Neutrophil (primary cell): ENCODE measurements at regions not wholly inside any gene's neighbourhood (a gene's known extent, or its start where the extent isn't known, plus 50 kb on each side); places are given as distances from the start of the nearest gene placed in this dataset.

Experiments used
- H3K27ac ChIP-seq: fragments of 200-600 bp; sonication (generic); 2 replicates; pipeline ENCODE4 v1.5.1; 2016; ENCODE audit warnings: mild to moderate bottlenecking, moderate library complexity
- H3K27me3 ChIP-seq: fragments of 200-600 bp; sonication (generic); 2 replicates; pipeline ENCODE4 v1.6.0; 2016; ENCODE audit warnings: mild to moderate bottlenecking
- H3K36me3 ChIP-seq: fragments of 200-600 bp; sonication (generic); 2 replicates; pipeline ENCODE4 v1.5.1; 2017
- H3K4me1 ChIP-seq, 2 experiments: fragments of 200-600 bp in 1 of 2; sonication (generic) in 1 of 2; 1 replicate in 1 of 2; 2 replicates in 1 of 2; pipeline versions ENCODE4 v1.5.1 to v1.6.1; 2013 to 2016; ENCODE audit warnings: low read depth in 1 of 2, low read length in 1 of 2, mild to moderate bottlenecking in 1 of 2, moderate library complexity in 1 of 2; ENCODE audit not compliant: control insufficient read depth in 1 of 2, insufficient read depth in 1 of 2
- H3K4me3 ChIP-seq, 2 experiments: fragments of 200-600 bp in 1 of 2; sonication (generic) in 1 of 2; 1 replicate in 1 of 2; 2 replicates in 1 of 2; pipeline ENCODE4 v1.5.1; 2013 to 2016; ENCODE audit warnings: low read depth in 1 of 2, low read length in 1 of 2, mild to moderate bottlenecking in 1 of 2, moderate library complexity in 1 of 2
- H3K9me3 ChIP-seq: fragments of 200-600 bp; sonication (generic); 2 replicates; pipeline ENCODE4 v1.5.1; 2016
- CTCF ChIP-seq: fragments of 200-600 bp; sonication (generic); IDR thresholded peaks from 2 replicates; pipeline ENCODE4 v1.5.1; 2016; ENCODE audit warnings: antibody characterized with exemption

DNA sequence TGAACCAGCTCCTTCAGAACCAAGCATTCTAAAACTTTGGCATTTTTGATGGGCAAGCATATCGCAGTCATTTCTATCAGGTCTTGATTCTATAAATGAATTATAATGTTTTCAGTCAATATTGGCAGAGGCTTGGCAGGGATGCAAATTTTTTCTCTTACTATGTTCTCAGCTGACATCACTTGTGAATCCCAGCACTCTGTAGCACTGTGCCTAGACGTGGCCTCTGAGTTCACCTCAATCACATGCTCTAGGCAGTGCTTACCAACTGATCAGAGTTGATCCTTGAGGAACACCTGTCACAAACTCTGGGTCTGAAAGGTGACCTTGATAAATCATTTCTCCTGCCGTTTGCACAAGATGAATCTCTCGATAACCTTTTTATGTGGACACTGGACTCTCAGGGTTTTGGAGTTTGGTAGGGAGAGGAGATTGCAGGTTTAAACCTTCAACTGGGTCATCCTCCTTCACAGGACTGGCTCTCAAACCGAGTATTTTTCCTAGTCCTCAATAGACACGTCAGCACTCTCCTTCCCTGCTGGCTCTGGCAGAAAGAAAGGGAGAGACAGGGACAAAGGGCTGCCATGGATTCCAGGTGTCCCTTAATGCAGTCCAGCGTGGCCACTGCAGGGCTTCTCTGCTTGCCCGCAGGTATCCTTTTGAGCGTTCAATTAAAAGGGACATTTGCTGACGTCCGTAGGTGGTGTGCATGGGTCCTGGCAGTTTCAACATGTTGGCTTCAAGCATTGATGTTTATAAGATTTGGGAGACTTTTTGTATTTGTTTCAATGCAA is 222.3 kb upstream of the CMC1 start:
- Histone ChIP-seq H3K27ac (no peak overlapping the region), H3K27me3 (no peaks in the 10 kb centered on the region)

GRCh38 chr3:28019740-28020139 is 221.7 kb upstream of the CMC1 start:
- TF ChIP-seq CTCF = no peak
- H3K27me3 ChIP-seq = no peaks in the 10 kb centered on the region
- H3K27ac ChIP-seq = no peak overlapping the region
- H3K36me3 ChIP-seq = no peaks in the 10 kb centered on the region
- H3K9me3 ChIP-seq = no peaks in the 10 kb centered on the region
- H3K4me3 ChIP-seq = no peak overlapping the region
- H3K4me1 ChIP-seq = no peaks in the 10 kb centered on the region

More for the DNA sequence above, 222.3 kb upstream of the CMC1 start:
- Histone ChIP-seq H3K4me1 (no peaks in the 10 kb centered on the region), H3K36me3 (no peaks in the 10 kb centered on the region), H3K4me3 (no peak overlapping the region), H3K9me3 (no peaks in the 10 kb centered on the region)
- no peak for TF ChIP-seq CTCF

GRCh38 chr3:28022916-28023315 is 218.5 kb upstream of the CMC1 start:
- H3K4me3 ChIP-seq = no peak overlapping the region
- H3K27ac ChIP-seq = no peak overlapping the region
- H3K27me3 ChIP-seq = no peaks in the 10 kb centered on the region
- H3K9me3 ChIP-seq = no peaks in the 10 kb centered on the region
- no peak for TF ChIP-seq CTCF
- H3K4me1 ChIP-seq = no peaks in the 10 kb centered on the region
- H3K36me3 ChIP-seq = no peaks in the 10 kb centered on the region

- Histone ChIP-seq H3K27ac (no peak overlapping the region), H3K4me1 (no peaks in the 10 kb centered on the region), H3K27me3 (no peaks in the 10 kb centered on the region), H3K36me3 (no peaks in the 10 kb centered on the region), H3K4me3 (no peak overlapping the region), H3K9me3 (no peaks in the 10 kb centered on the region)
- no peak for TF ChIP-seq CTCF
These were observed 212.9 kb upstream of the CMC1 start for GRCh38 chr3:28028554-28028953.

GRCh38 chr3:28033059-28033784 is 208.2 kb upstream of the CMC1 start:
- TF ChIP-seq CTCF = no peak
- H3K4me3 ChIP-seq = no peak overlapping the region
- no peak overlapping the region for H3K27ac ChIP-seq
- no peaks in the 10 kb centered on the region for H3K9me3 ChIP-seq
- no peaks in the 10 kb centered on the region for H3K36me3 ChIP-seq
- no peaks in the 10 kb centered on the region for H3K27me3 ChIP-seq
- H3K4me1 ChIP-seq = no peaks in the 10 kb centered on the region
